H1 (cell line): ENCODE measurements at regions not wholly inside any gene's neighbourhood (a gene's known extent, or its start where the extent isn't known, plus 50 kb on each side); places are given as distances from the start of the nearest gene placed in this dataset.

Experiments used
- CTCF ChIA-PET: fragments of 300-600 bp; sonication (Branson Sonifier 250); formaldehyde crosslinking; loops from one replicate; lab custom pipeline; 2021; ENCODE audit not compliant: partially characterized antibody; lab: Charles Lee
- POLR2A ChIA-PET: fragments of 300-600 bp; sonication (Branson Sonifier 250); formaldehyde crosslinking; loops from one replicate; lab custom pipeline; 2021; ENCODE audit warnings: inconsistent platforms; ENCODE audit not compliant: partially characterized antibody; lab: Charles Lee
- DNase-seq, 2 experiments: peaks; one replicate each; pipeline versions ENCODE4 v3.0.0 to v3.0.0-alpha.2; 2010 to 2022; ENCODE audit warnings: low spot score in 2 of 2, low read depth in 1 of 2, mixed read lengths in 1 of 2
- FAIRE-seq: peaks from 2 replicates; lab custom pipeline; 2011; peaks lifted over from hg19 to GRCh38; lab: Jason Lieb, UNC
- H2AFZ ChIP-seq: 2 replicates; pipeline ENCODE4 v1.8.1; 2012; ENCODE audit warnings: low read length, inconsistent platforms
- H2AK5ac ChIP-seq: 2 replicates; pipeline ENCODE4 v1.6.1; 2013; ENCODE audit warnings: low read depth, low read length
- H2BK120ac ChIP-seq: replicated peaks from 2 replicates; pipeline ENCODE3; 2013; ENCODE audit warnings: low read depth, low read length, inconsistent platforms
- H2BK12ac ChIP-seq: 2 replicates; pipeline ENCODE4 v1.6.1; 2013; ENCODE audit warnings: low read depth, low read length
- H2BK15ac ChIP-seq: 2 replicates; pipeline ENCODE4 v1.6.1; 2013; ENCODE audit warnings: low read length
- H2BK20ac ChIP-seq: 2 replicates; pipeline ENCODE4 v1.6.1; 2013; ENCODE audit warnings: low read length
- H2BK5ac ChIP-seq: 2 replicates; pipeline ENCODE4 v1.6.1; 2013; ENCODE audit warnings: low read depth, low read length
- H3K14ac ChIP-seq: 2 replicates; pipeline ENCODE4 v1.6.1; 2013; ENCODE audit warnings: inconsistent platforms; ENCODE audit not compliant: insufficient read length
- H3K18ac ChIP-seq: 2 replicates; pipeline ENCODE4 v1.6.1; 2013; ENCODE audit warnings: low read length; ENCODE audit errors: extremely low read depth
- H3K23ac ChIP-seq: 2 replicates; pipeline ENCODE4 v1.6.1; 2013; ENCODE audit warnings: inconsistent platforms; ENCODE audit not compliant: insufficient read length
- H3K23me2 ChIP-seq: 2 replicates; pipeline ENCODE4 v1.6.1; 2013; ENCODE audit warnings: low read depth, low read length
- H3K27ac ChIP-seq: 2 replicates; pipeline ENCODE4 v1.6.1; 2011; ENCODE audit warnings: low read depth, low read length, inconsistent platforms
- H3K27me3 ChIP-seq, 4 experiments: replicated peaks in 1 of 4; 1 replicate in 1 of 4; 2 replicates in 3 of 4; pipeline versions ENCODE4 v1.6.1 to v1.8.1; 2011 to 2013; ENCODE audit warnings: low read length in 3 of 4, mild to moderate bottlenecking in 3 of 4, inconsistent platforms in 2 of 4, mixed read lengths in 2 of 4, moderate library complexity in 1 of 4; ENCODE audit not compliant: control insufficient read depth in 3 of 4, insufficient read depth in 3 of 4; ENCODE audit errors: extremely low read depth in 1 of 4
- H3K36me3 ChIP-seq, 4 experiments: 2 replicates each; pipeline versions ENCODE4 v1.6.1 to v1.8.1; 2011 to 2013; ENCODE audit warnings: mild to moderate bottlenecking in 4 of 4, low read length in 3 of 4, moderate library complexity in 2 of 4, control low read depth in 1 of 4, inconsistent platforms in 1 of 4; ENCODE audit not compliant: insufficient read depth in 4 of 4, control insufficient read depth in 2 of 4
- H3K4ac ChIP-seq: replicated peaks from 2 replicates; pipeline ENCODE3; 2013; ENCODE audit warnings: low read length, low read depth, mixed read lengths, inconsistent platforms; ENCODE audit not compliant: insufficient read length
- H3K4me1 ChIP-seq, 4 experiments: replicated peaks in 1 of 4; 1 replicate in 1 of 4; 2 replicates in 3 of 4; pipeline versions ENCODE4 v1.6.1 to v1.8.1; 2011 to 2013; ENCODE audit warnings: low read length in 3 of 4, inconsistent platforms in 2 of 4, mixed read lengths in 1 of 4; ENCODE audit not compliant: insufficient read depth in 4 of 4, control insufficient read depth in 3 of 4
- H3K4me2 ChIP-seq, 2 experiments: 2 replicates each; pipeline versions ENCODE4 v1.6.1 to v1.8.1; 2011 to 2013; ENCODE audit warnings: low read depth in 2 of 2, low read length in 2 of 2, control low read depth in 1 of 2, inconsistent platforms in 1 of 2, mild to moderate bottlenecking in 1 of 2; ENCODE audit not compliant: insufficient read depth in 1 of 2
- H3K4me3 ChIP-seq, 4 experiments: fragments of 200-600, 300-600 bp in 1 of 4; sonication (generic), shearing (Covaris generic), sonication (Bioruptor Twin) in 1 of 4; 2 replicates each; pipeline versions ENCODE4 v1.5.1 to v1.8.1; 2011 to 2016; ENCODE audit warnings: low read length in 4 of 4, low read depth in 3 of 4, control low read depth in 2 of 4, inconsistent platforms in 2 of 4, mild to moderate bottlenecking in 2 of 4, mixed read lengths in 1 of 4, moderate library complexity in 1 of 4; ENCODE audit not compliant: insufficient read depth in 2 of 4; ENCODE audit errors: extremely low read depth in 1 of 4
- H3K56ac ChIP-seq: replicated peaks from 2 replicates; pipeline ENCODE3; 2013; ENCODE audit warnings: low read depth, mild to moderate bottlenecking, mixed read lengths, low read length, inconsistent platforms; ENCODE audit not compliant: insufficient read length
- H3K79me1 ChIP-seq: 2 replicates; pipeline ENCODE4 v1.6.1; 2013; ENCODE audit warnings: low read depth, low read length, control low read depth
- H3K79me2 ChIP-seq, 2 experiments: 2 replicates each; pipeline versions ENCODE4 v1.6.1 to v1.8.1; 2012 to 2013; ENCODE audit warnings: low read length in 2 of 2, mild to moderate bottlenecking in 2 of 2, inconsistent platforms in 1 of 2; ENCODE audit not compliant: insufficient read depth in 2 of 2, control insufficient read depth in 1 of 2
- H3K9ac ChIP-seq, 4 experiments: replicated peaks in 1 of 4; 1 replicate in 1 of 4; 2 replicates in 3 of 4; pipeline versions ENCODE4 v1.6.1 to v1.8.1; 2011 to 2013; ENCODE audit warnings: low read depth in 3 of 4, low read length in 3 of 4, control low read depth in 2 of 4, mild to moderate bottlenecking in 2 of 4, moderate library complexity in 2 of 4, inconsistent platforms in 1 of 4; ENCODE audit errors: extremely low read depth in 1 of 4
- H3K9me3 ChIP-seq, 2 experiments: 2 replicates each; pipeline versions ENCODE4 v1.6.1 to v1.8.1; 2012 to 2013; ENCODE audit warnings: mild to moderate bottlenecking in 2 of 2, moderate library complexity in 2 of 2, control low read depth in 1 of 2, inconsistent platforms in 1 of 2, low read depth in 1 of 2, low read length in 1 of 2, mixed read lengths in 1 of 2; ENCODE audit not compliant: insufficient read depth in 2 of 2
- H4K20me1 ChIP-seq, 2 experiments: replicated peaks in 1 of 2; 2 replicates each; pipeline versions ENCODE3 to v1.8.1; 2011 to 2013; ENCODE audit warnings: inconsistent platforms in 2 of 2, low read length in 2 of 2, mild to moderate bottlenecking in 1 of 2; ENCODE audit not compliant: insufficient read depth in 2 of 2, control insufficient read depth in 1 of 2
- H4K5ac ChIP-seq: 2 replicates; pipeline ENCODE4 v1.6.1; 2013; ENCODE audit warnings: low read length, low read depth, mixed read lengths, inconsistent platforms; ENCODE audit not compliant: insufficient read length
- H4K8ac ChIP-seq: 2 replicates; pipeline ENCODE4 v1.8.0; 2013; ENCODE audit warnings: mild to moderate bottlenecking, moderate library complexity, low read length, inconsistent platforms; ENCODE audit not compliant: insufficient read depth; ENCODE audit errors: extremely low read depth
- H4K91ac ChIP-seq: replicated peaks from 2 replicates; pipeline ENCODE3; 2013; ENCODE audit warnings: low read length, mixed read lengths, inconsistent platforms; ENCODE audit not compliant: insufficient read length
- ASH2L ChIP-seq: fragments of 200-600, 300-600 bp; sonication (generic); IDR thresholded peaks from one replicate; pipeline ENCODE4 v1.7.1; 2017; ENCODE audit warnings: low read length
- BCL11A ChIP-seq, 2 experiments: IDR thresholded peaks; one replicate each; pipeline ENCODE4 v1.6.1; 2011; ENCODE audit warnings: low read depth in 2 of 2, low read length in 2 of 2, mild to moderate bottlenecking in 2 of 2
- EP300 ChIP-seq, 2 experiments: IDR thresholded peaks; 1 replicate in 1 of 2; 2 replicates in 1 of 2; pipeline ENCODE4 v1.6.1; 2011 to 2012; ENCODE audit warnings: low read depth in 2 of 2, low read length in 2 of 2, mild to moderate bottlenecking in 2 of 2, borderline replicate concordance in 1 of 2, inconsistent platforms in 1 of 2, moderate library complexity in 1 of 2
- KDM1A ChIP-seq: fragments of 200-600, 300-600 bp; sonication (generic); IDR thresholded peaks from 2 replicates; pipeline ENCODE4 v1.7.1; 2016; ENCODE audit warnings: mild to moderate bottlenecking, low read length, borderline replicate concordance
- KDM4A ChIP-seq: IDR thresholded peaks from one replicate; pipeline ENCODE4 v1.7.1; 2012; ENCODE audit warnings: low read depth, mild to moderate bottlenecking, moderate library complexity, low read length, inconsistent platforms; ENCODE audit not compliant: severe bottlenecking
- PHF8 ChIP-seq: fragments of 200-600 bp; sonication (generic); conservative IDR thresholded peaks from 2 replicates; pipeline ENCODE4 v1.7.1; 2012; ENCODE audit warnings: low read depth, mild to moderate bottlenecking, inconsistent platforms, low read length, moderate library complexity
- RAD21 ChIP-seq, 2 experiments: IDR thresholded peaks in 1 of 2; conservative IDR thresholded peaks in 1 of 2; 2 replicates each; pipeline ENCODE4 v1.6.1; 2011; ENCODE audit warnings: low read depth in 2 of 2, low read length in 2 of 2, improper control_type of control experiment in 1 of 2, inconsistent platforms in 1 of 2, mild to moderate bottlenecking in 1 of 2, moderate library complexity in 1 of 2
- RNF2 ChIP-seq: fragments of 200-900, 300-1000 bp; sonication (generic); IDR thresholded peaks from 2 replicates; pipeline ENCODE4 v1.7.1; 2016; ENCODE audit warnings: borderline replicate concordance, low read depth, mild to moderate bottlenecking, antibody characterized with exemption, low read length; ENCODE audit not compliant: poor library complexity, severe bottlenecking; ENCODE audit errors: missing control alignments
- SAP30 ChIP-seq: fragments of 300-600 bp; sonication (generic); IDR thresholded peaks from 2 replicates; pipeline ENCODE4 v1.7.1; 2012; ENCODE audit warnings: low read length, moderate library complexity, mild to moderate bottlenecking, inconsistent platforms; ENCODE audit not compliant: insufficient read depth, insufficient replicate concordance
- SIX5 ChIP-seq: IDR thresholded peaks from 2 replicates; pipeline ENCODE4 v1.6.1; 2011; ENCODE audit warnings: mild to moderate bottlenecking, low read depth, low read length
- SP4 ChIP-seq: IDR thresholded peaks from 2 replicates; pipeline ENCODE4 v1.6.1; 2012; ENCODE audit warnings: low read length, inconsistent platforms
- TEAD4 ChIP-seq: IDR thresholded peaks from 2 replicates; pipeline ENCODE4 v1.6.1; 2012; ENCODE audit warnings: low read depth, low read length, inconsistent platforms, mixed read lengths
- YY1 ChIP-seq: IDR thresholded peaks from 2 replicates; pipeline ENCODE4 v1.6.1; 2011; ENCODE audit warnings: low read depth, mild to moderate bottlenecking, low read length
- WGBS, 2 experiments: shearing (Covaris generic) in 1 of 2; methylation state at CpG; one replicate each; pipeline versions ENCODE4 v1.1.6 to v1.1.7; 2013 to 2015; ENCODE audit warnings: low lambda C conversion rate in 2 of 2, mixed read lengths in 2 of 2, inconsistent platforms in 1 of 2, low coverage in 1 of 2, missing lambda C conversion rate in 1 of 2; ENCODE audit not compliant: insufficient replicate concordance in 2 of 2, insufficient coverage in 1 of 2, insufficient read length in 1 of 2; ENCODE audit errors: extremely low coverage in 1 of 2, missing lambda C conversion rate in 1 of 2; 5-methylcytosine and 5-hydroxymethylcytosine counted together

GRCh38 chr5:174844971-174845370, 120.6 kb downstream of the MSX2 start:
- Histone ChIP-seq H2BK12ac (no peak overlapping the region), H4K8ac (no peak overlapping the region), H4K20me1 (no peaks in the 10 kb centered on the region), H3K9me3 (no peaks in the 10 kb centered on the region), H3K18ac (no peak overlapping the region), H3K4me2 (no peak overlapping the region), H3K79me1 (no peaks in the 10 kb centered on the region), H2BK15ac (0 out of 2 replicates have a peak overlapping the region, but pooled peaks have one; percentile 5), H3K23me2 (no peaks in the 10 kb centered on the region), H3K14ac (no peak overlapping the region), H4K91ac (no peak overlapping the region), H3K27ac (no peak overlapping the region), H2AFZ (no peak overlapping the region)
- CTCF ChIA-PET = no interaction called here
- no peak for TF ChIP-seq KDM1A
- TF ChIP-seq RAD21 (IDR thresholded peaks at IDR 0.05 in 1 of 2, conservative IDR thresholded peaks at IDR 0.05 in 1 of 2; ENCODE audit: low read depth in 2 of 2, low read length in 2 of 2) = no peak
- no peak for TF ChIP-seq BCL11A (IDR thresholded peaks at IDR 0.05; ENCODE audit: low read depth in 2 of 2, low read length in 2 of 2)
- TF ChIP-seq SP4 = no peak
- TF ChIP-seq YY1 = no peak
- no peak for TF ChIP-seq KDM4A
- TF ChIP-seq TEAD4 = no peak
- no peak for TF ChIP-seq RNF2
- TF ChIP-seq SIX5 = no peak
- TF ChIP-seq EP300 (IDR thresholded peaks at IDR 0.05; ENCODE audit: borderline replicate concordance in 1 of 2, low read depth in 2 of 2, low read length in 2 of 2) = no peak
- no peak for TF ChIP-seq PHF8
- no peak for TF ChIP-seq ASH2L
- no peak for TF ChIP-seq SAP30
- TF ChIP-seq, all 59 proteins: peak for 0
- WGBS, 2 experiments = 95% methylated on average over 3 of the region's 3 CpGs; no CpG with 5 or more reads in 1 of the 2 experiments
- no peaks in the 10 kb centered on the region for H3K27me3 ChIP-seq
- no peaks in the 10 kb centered on the region for H3K79me2 ChIP-seq
- no peak overlapping the region for H2BK5ac ChIP-seq
- H4K5ac ChIP-seq = no peak overlapping the region
- POLR2A ChIA-PET = no interaction called here
- no peaks in the 10 kb centered on the region for H3K36me3 ChIP-seq
- H3K9ac ChIP-seq = no peak overlapping the region
- H2AK5ac ChIP-seq = no peak overlapping the region
- no peak overlapping the region for H3K4me3 ChIP-seq
- no peak overlapping the region for H3K4ac ChIP-seq
- no peak for FAIRE-seq
- peak overlapping the region; percentile 80; the same call in 1 of the 2 replicates for H2BK20ac ChIP-seq
- H3K4me1 ChIP-seq = peaks cover 0 to 3% (median 0%) of the 10 kb centered on the region in 4 experiments; a peak in 2 of 7 replicates
- no peak for DNase-seq
- no peak overlapping the region for H2BK120ac ChIP-seq
- no peak overlapping the region for H3K56ac ChIP-seq
- no peak overlapping the region for H3K23ac ChIP-seq
